DOHH2 (cell line): ENCODE measurements at regions not wholly inside any gene's neighbourhood (a gene's known extent, or its start where the extent isn't known, plus 50 kb on each side); places are given as distances from the start of the nearest gene placed in this dataset.

Source experiments
- CTCF ChIP-seq: fragments of 200-600 bp; sonication (generic); IDR thresholded peaks from one replicate; pipeline ENCODE4 v1.5.1; 2014; ENCODE audit warnings: antibody characterized with exemption, mild to moderate bottlenecking, low read depth, low read length; ENCODE audit not compliant: poor library complexity, severe bottlenecking
- EZH2phosphoT487 ChIP-seq: fragments of 200-600 bp; sonication (generic); IDR thresholded peaks from 2 replicates; pipeline ENCODE4 v1.6.1; 2017; ENCODE audit warnings: borderline replicate concordance, mild to moderate bottlenecking, antibody characterized with exemption, low read length, moderate library complexity, mixed read lengths

DNA sequence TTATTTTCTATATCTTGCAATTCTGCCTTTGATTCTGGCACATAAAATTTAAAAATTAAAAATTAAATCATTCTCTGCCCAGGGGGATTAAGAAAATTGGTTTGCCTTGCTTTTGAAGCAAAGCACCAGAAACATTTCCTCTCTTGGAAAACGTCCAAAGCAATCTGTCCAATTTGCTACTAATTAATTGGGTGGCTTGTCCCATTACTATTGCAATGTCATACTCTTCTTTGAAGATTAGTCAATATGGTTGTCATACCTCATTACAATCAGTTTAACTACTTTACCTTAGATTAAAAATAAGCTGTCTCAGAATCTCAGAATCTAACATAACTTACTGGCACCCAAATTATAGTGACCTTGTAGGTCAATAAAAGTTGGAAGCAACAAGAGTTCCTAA is 208.8 kb downstream of the TMA16 start:
- TF ChIP-seq CTCF (no peak), EZH2phosphoT487 (no peak)
